Testis (tissue), 2 donors: ENCODE measurements at regions not wholly inside any gene's neighbourhood (a gene's known extent, or its start where the extent isn't known, plus 50 kb on each side); places are given as distances from the start of the nearest gene placed in this dataset.
"Not testable (repeated sequence)": the region's sequence is repeated elsewhere in the genome, so short reads cannot be mapped to it uniquely, and the experiment has no call there.

ENCODE experiments used
- POLR2A ChIP-seq: fragments of 450-650 bp; IDR thresholded peaks from one replicate; pipeline ENCODE4 v1.6.1; 2017; ENCODE audit warnings: antibody characterized with exemption, mild to moderate bottlenecking, moderate library complexity
- TF ChIP-seq, protein P1 (sequence below), 3 experiments: fragments of 450-650 bp in 2 of 3; fragments of 200-600 bp in 1 of 3; sonication (generic) in 1 of 3; IDR thresholded peaks; one replicate each; pipeline ENCODE4 v1.5.1; 2016 to 2019; ENCODE audit warnings: antibody characterized with exemption in 3 of 3, mild to moderate bottlenecking in 2 of 3, moderate library complexity in 1 of 3

- TF ChIP-seq, protein P1, sequence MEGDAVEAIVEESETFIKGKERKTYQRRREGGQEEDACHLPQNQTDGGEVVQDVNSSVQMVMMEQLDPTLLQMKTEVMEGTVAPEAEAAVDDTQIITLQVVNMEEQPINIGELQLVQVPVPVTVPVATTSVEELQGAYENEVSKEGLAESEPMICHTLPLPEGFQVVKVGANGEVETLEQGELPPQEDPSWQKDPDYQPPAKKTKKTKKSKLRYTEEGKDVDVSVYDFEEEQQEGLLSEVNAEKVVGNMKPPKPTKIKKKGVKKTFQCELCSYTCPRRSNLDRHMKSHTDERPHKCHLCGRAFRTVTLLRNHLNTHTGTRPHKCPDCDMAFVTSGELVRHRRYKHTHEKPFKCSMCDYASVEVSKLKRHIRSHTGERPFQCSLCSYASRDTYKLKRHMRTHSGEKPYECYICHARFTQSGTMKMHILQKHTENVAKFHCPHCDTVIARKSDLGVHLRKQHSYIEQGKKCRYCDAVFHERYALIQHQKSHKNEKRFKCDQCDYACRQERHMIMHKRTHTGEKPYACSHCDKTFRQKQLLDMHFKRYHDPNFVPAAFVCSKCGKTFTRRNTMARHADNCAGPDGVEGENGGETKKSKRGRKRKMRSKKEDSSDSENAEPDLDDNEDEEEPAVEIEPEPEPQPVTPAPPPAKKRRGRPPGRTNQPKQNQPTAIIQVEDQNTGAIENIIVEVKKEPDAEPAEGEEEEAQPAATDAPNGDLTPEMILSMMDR (IDR thresholded peaks at IDR 0.05): not testable (repeated sequence)
- TF ChIP-seq POLR2A: not testable (repeated sequence)
Measured at GRCh38 chr13:37954597-37954996, 85.0 kb upstream of the TRPC4 start.
